Choroid plexus epithelial cell (primary cell): ENCODE measurements at regions not wholly inside any gene's neighbourhood (a gene's known extent, or its start where the extent isn't known, plus 50 kb on each side); places are given as distances from the start of the nearest gene placed in this dataset.

ENCODE experiments used
- DNase-seq: peaks from one replicate; pipeline ENCODE4 v3.0.0-alpha.2; 2010; ENCODE audit warnings: low read depth
- H3K4me3 ChIP-seq: 2 replicates; pipeline ENCODE4 v1.5.1; 2011; ENCODE audit warnings: low read depth, mild to moderate bottlenecking, control low read depth, low read length, moderate library complexity
- CTCF ChIP-seq: conservative IDR thresholded peaks from 2 replicates; pipeline ENCODE4 v1.5.1; 2011; ENCODE audit warnings: low read depth, mild to moderate bottlenecking, control low read depth, inconsistent platforms, low read length, moderate library complexity

GRCh38 chr9:80521151-80521550 is 949.4 kb downstream of the TLE4 start:
- DNase-seq = no peak
- H3K4me3 ChIP-seq = no peak overlapping the region
- no peak for TF ChIP-seq CTCF

GRCh38 chr9:80520231-80520630 is 948.5 kb downstream of the TLE4 start:
- DNase-seq = no peak
- H3K4me3 ChIP-seq = no peak overlapping the region
- no peak for TF ChIP-seq CTCF

GRCh38 chr9:80518441-80518840 is 946.7 kb downstream of the TLE4 start:
- no peak for DNase-seq
- no peak overlapping the region for H3K4me3 ChIP-seq
- no peak for TF ChIP-seq CTCF

GRCh38 chr9:80516679-80517078 is 944.9 kb downstream of the TLE4 start:
- no peak for DNase-seq
- TF ChIP-seq CTCF = no peak
- no peak overlapping the region for H3K4me3 ChIP-seq

- DNase-seq = peak; percentile 14
- TF ChIP-seq CTCF = peak; percentile 43
- no peak overlapping the region for H3K4me3 ChIP-seq
Measured at GRCh38 chr9:80509358-80509757, 937.6 kb downstream of the TLE4 start.

- H3K4me3 ChIP-seq = no peak overlapping the region
- no peak for TF ChIP-seq CTCF
- DNase-seq = no peak
Measured at GRCh38 chr9:80507611-80508010, 935.8 kb downstream of the TLE4 start.

- DNase-seq = peak; percentile 75
- no peak for TF ChIP-seq CTCF
- no peak overlapping the region for H3K4me3 ChIP-seq
Measured at GRCh38 chr9:80504601-80505230, 933.0 kb downstream of the TLE4 start.
